OCI-LY7 (cell line): ENCODE measurements at regions not wholly inside any gene's neighbourhood (a gene's known extent, or its start where the extent isn't known, plus 50 kb on each side); places are given as distances from the start of the nearest gene placed in this dataset.

Experiments used
- BruUV-seq: library from RNA; stranded (reverse); fragments of 400-500 nt; replicated peaks from 2 replicates; lab custom pipeline; 2021; lab: Mats Ljungman, UMichigan
- CTCF ChIA-PET: fragments of 300-600 bp; sonication (Branson Sonifier 250); formaldehyde crosslinking; loops from one replicate; lab custom pipeline; 2022; ENCODE audit warnings: antibody characterized with exemption; ENCODE audit not compliant: unreplicated experiment; lab: Charles Lee
- POLR2A ChIA-PET: fragments of 300-600 bp; sonication (Branson Sonifier 250); formaldehyde crosslinking; loops from one replicate; lab custom pipeline; 2022; ENCODE audit warnings: antibody characterized with exemption; lab: Charles Lee
- DNase-seq: peaks from one replicate; pipeline ENCODE4 v3.0.0-alpha.2; 2015; ENCODE audit warnings: low spot score
- H2AFZ ChIP-seq: fragments of 200-600 bp; sonication (generic), shearing (Covaris generic); 2 replicates; pipeline ENCODE4 v1.6.1; 2014; ENCODE audit warnings: mild to moderate bottlenecking, antibody characterized with exemption, low read length, moderate library complexity
- H3K27ac ChIP-seq: fragments of 200-600 bp; sonication (generic); 2 replicates; pipeline ENCODE4 v1.5.1; 2014; ENCODE audit warnings: mixed run types, low read depth, mild to moderate bottlenecking, moderate library complexity, low read length, inconsistent platforms; ENCODE audit not compliant: poor library complexity, severe bottlenecking
- H3K36me3 ChIP-seq: fragments of 200-600 bp; sonication (generic); 2 replicates; pipeline ENCODE4 v1.6.1; 2014; ENCODE audit warnings: mild to moderate bottlenecking, antibody characterized with exemption, low read length, moderate library complexity, mixed read lengths; ENCODE audit not compliant: insufficient read depth
- H3K4me1 ChIP-seq: fragments of 200-600 bp; sonication (generic); 2 replicates; pipeline ENCODE4 v1.5.1; 2014; ENCODE audit warnings: mild to moderate bottlenecking, low read length; ENCODE audit not compliant: insufficient read depth, poor library complexity, severe bottlenecking
- H3K4me2 ChIP-seq: fragments of 200-600 bp; sonication (generic); 2 replicates; pipeline ENCODE4 v1.6.1; 2014; ENCODE audit warnings: mild to moderate bottlenecking, low read length
- H3K4me3 ChIP-seq: fragments of 200-600 bp; sonication (generic); 2 replicates; pipeline ENCODE4 v1.5.1; 2014; ENCODE audit warnings: mild to moderate bottlenecking, low read depth, low read length; ENCODE audit not compliant: poor library complexity, severe bottlenecking
- H3K79me2 ChIP-seq: fragments of 200-600 bp; sonication (generic); 2 replicates; pipeline ENCODE4 v1.6.1; 2016; ENCODE audit warnings: low read depth, mild to moderate bottlenecking, low read length, moderate library complexity, mixed read lengths; ENCODE audit not compliant: insufficient read depth
- H3K9me2 ChIP-seq: fragments of 200-600 bp; sonication (generic); 2 replicates; pipeline ENCODE4 v1.6.1; 2016; ENCODE audit warnings: mild to moderate bottlenecking, low read length, mixed read lengths; ENCODE audit not compliant: insufficient read depth
- H3K9me3 ChIP-seq: fragments of 200-600 bp; sonication (generic); 2 replicates; pipeline ENCODE4 v1.6.1; 2014; ENCODE audit warnings: mild to moderate bottlenecking, mixed run types, low read length, mixed read lengths
- H4K20me1 ChIP-seq: fragments of 200-600 bp; sonication (generic); 2 replicates; pipeline ENCODE4 v1.6.1; 2014; ENCODE audit warnings: mild to moderate bottlenecking, antibody characterized with exemption, low read length, moderate library complexity, mixed read lengths; ENCODE audit not compliant: insufficient read depth
- EZH2phosphoT487 ChIP-seq: fragments of 200-600 bp; sonication (generic); IDR thresholded peaks from 2 replicates; pipeline ENCODE4 v1.6.1; 2018; ENCODE audit warnings: low read depth, borderline replicate concordance, mild to moderate bottlenecking, mixed run types, antibody characterized with exemption, low read length, moderate library complexity, mixed read lengths
- intact Hi-C: fragments of 100-400 bp; cut with micrococcal nuclease; formaldehyde crosslinking; loops from one replicate; pipeline ENCODE4 v1.10.0; 2022; ENCODE audit not compliant: unreplicated experiment
- TF ChIP-seq, protein P1 (sequence below): fragments of 200-600 bp; sonication (generic); conservative IDR thresholded peaks from 2 replicates; pipeline ENCODE4 v1.5.1; 2014; ENCODE audit warnings: mild to moderate bottlenecking, antibody characterized with exemption, low read length, moderate library complexity, mixed read lengths

DNA sequence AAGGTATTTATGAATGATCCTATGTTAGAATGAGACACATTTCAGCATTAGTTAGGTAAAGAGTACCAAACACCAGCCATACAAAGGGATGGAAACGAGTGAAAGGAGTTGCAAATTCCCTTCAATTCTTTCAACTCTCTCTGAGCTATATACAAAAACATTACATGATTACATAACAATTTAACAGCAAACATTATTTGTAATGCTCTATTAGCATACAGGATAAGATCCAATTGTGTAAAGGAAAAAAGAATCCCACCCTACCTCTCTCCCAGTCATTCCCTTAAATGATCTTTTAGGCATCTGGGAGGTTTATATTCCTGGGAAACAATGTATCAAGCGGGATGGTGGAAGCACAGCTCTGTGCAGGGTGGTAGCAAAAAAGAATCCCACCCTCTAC, 117.9 kb downstream of the RHOU start:
- Histone ChIP-seq H3K4me2 (no peak overlapping the region), H3K4me3 (no peak overlapping the region), H3K79me2 (no peaks in the 10 kb centered on the region), H3K9me3 (no peaks in the 10 kb centered on the region), H3K36me3 (no peaks in the 10 kb centered on the region), H3K4me1 (no peaks in the 10 kb centered on the region), H4K20me1 (no peaks in the 10 kb centered on the region), H3K27ac (no peak overlapping the region), H2AFZ (no peak overlapping the region), H3K9me2 (no peaks in the 10 kb centered on the region)
- DNase-seq: no peak
- intact Hi-C loops: no loop called here
- TF ChIP-seq, protein P1, sequence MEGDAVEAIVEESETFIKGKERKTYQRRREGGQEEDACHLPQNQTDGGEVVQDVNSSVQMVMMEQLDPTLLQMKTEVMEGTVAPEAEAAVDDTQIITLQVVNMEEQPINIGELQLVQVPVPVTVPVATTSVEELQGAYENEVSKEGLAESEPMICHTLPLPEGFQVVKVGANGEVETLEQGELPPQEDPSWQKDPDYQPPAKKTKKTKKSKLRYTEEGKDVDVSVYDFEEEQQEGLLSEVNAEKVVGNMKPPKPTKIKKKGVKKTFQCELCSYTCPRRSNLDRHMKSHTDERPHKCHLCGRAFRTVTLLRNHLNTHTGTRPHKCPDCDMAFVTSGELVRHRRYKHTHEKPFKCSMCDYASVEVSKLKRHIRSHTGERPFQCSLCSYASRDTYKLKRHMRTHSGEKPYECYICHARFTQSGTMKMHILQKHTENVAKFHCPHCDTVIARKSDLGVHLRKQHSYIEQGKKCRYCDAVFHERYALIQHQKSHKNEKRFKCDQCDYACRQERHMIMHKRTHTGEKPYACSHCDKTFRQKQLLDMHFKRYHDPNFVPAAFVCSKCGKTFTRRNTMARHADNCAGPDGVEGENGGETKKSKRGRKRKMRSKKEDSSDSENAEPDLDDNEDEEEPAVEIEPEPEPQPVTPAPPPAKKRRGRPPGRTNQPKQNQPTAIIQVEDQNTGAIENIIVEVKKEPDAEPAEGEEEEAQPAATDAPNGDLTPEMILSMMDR: no peak
- no peak for TF ChIP-seq EZH2phosphoT487
- ChIA-PET CTCF (no interaction called here), POLR2A (no interaction called here)
- no TSS peak for BruUV-seq

DNA sequence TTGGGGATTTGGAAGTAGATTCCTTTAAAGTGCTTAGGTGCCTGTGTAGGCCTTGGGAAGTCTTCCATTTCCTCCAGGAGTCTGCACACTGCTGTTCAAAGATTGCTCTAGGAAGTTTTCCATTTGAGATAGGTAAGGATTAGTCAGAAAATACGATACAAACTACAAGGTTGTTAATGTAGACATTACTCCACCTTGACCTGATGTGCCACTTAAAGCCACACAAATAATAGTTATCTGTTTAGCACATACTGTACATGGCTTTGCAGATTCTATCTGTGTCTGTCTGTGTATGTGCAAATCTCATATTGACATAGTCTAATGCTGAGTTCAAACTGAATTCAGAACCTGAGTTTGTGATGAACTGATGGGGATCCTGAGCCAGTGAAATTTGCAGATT, 118.4 kb downstream of the RHOU start:
- CTCF ChIA-PET: no interaction called here
- Histone ChIP-seq H3K4me1 (no peaks in the 10 kb centered on the region), H4K20me1 (no peaks in the 10 kb centered on the region), H3K79me2 (no peaks in the 10 kb centered on the region), H3K4me2 (no peak overlapping the region), H3K27ac (no peak overlapping the region), H3K36me3 (no peaks in the 10 kb centered on the region), H3K4me3 (no peak overlapping the region), H3K9me3 (no peaks in the 10 kb centered on the region), H2AFZ (no peak overlapping the region), H3K9me2 (no peaks in the 10 kb centered on the region)
- TF ChIP-seq, protein P1: no peak
- TF ChIP-seq EZH2phosphoT487: no peak
- BruUV-seq: no TSS peak
- POLR2A ChIA-PET: no interaction called here
- DNase-seq: no peak
- intact Hi-C loops: no loop called here

DNA sequence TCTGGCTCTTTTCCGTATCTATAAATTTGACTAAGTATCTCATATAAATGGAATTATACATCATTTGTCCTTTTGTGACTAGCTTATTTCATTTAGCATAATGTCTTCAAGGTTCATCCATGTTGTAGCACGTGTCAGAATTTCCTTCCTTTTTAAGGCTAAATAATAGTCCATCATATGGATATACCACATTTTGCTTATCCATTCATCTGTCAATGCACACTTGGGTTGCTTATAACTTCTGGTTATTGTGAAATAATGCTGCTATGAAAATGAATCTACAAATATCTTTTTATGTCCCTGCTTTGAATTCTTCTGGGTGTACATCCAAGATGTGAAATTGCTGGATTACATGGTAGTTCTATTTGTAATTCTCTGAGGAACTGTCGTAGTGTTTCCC, 119.6 kb downstream of the RHOU start:
- no peak overlapping the region for H3K4me2 ChIP-seq
- no peak overlapping the region for H2AFZ ChIP-seq
- ChIA-PET CTCF (no interaction called here), POLR2A (no interaction called here)
- H4K20me1 ChIP-seq: no peaks in the 10 kb centered on the region
- H3K36me3 ChIP-seq: no peaks in the 10 kb centered on the region
- H3K4me3 ChIP-seq: no peak overlapping the region
- DNase-seq: no peak
- intact Hi-C loops: no loop called here
- H3K9me3 ChIP-seq: no peaks in the 10 kb centered on the region
- no peaks in the 10 kb centered on the region for H3K79me2 ChIP-seq
- no TSS peak for BruUV-seq
- no peaks in the 10 kb centered on the region for H3K9me2 ChIP-seq
- H3K27ac ChIP-seq: no peak overlapping the region
- H3K4me1 ChIP-seq: no peaks in the 10 kb centered on the region
- no peak for TF ChIP-seq EZH2phosphoT487
- TF ChIP-seq, protein P1: no peak
